Mesendoderm (in vitro differentiated cells): ENCODE measurements at regions not wholly inside any gene's neighbourhood (a gene's known extent, or its start where the extent isn't known, plus 50 kb on each side); places are given as distances from the start of the nearest gene placed in this dataset.
A peak's percentile ranks its signal among the peaks of the same experiment; 100 is the strongest.

Source experiments
- DNase-seq: peaks from one replicate; pipeline ENCODE4 v3.0.0; 2013
- H2AK5ac ChIP-seq: 2 replicates; pipeline ENCODE4 v1.6.1; 2013; ENCODE audit warnings: low read length, inconsistent platforms
- H2BK120ac ChIP-seq: 2 replicates; pipeline ENCODE4 v1.6.1; 2013; ENCODE audit warnings: low read depth, mild to moderate bottlenecking, low read length, moderate library complexity, mixed read lengths
- H2BK15ac ChIP-seq: replicated peaks from 2 replicates; pipeline ENCODE4 v1.6.1; 2013; ENCODE audit warnings: low read depth, mild to moderate bottlenecking, moderate library complexity
- H2BK5ac ChIP-seq: 2 replicates; pipeline ENCODE4 v1.6.1; 2013; ENCODE audit warnings: low read length, inconsistent platforms
- H3K18ac ChIP-seq: 2 replicates; pipeline ENCODE4 v1.6.1; 2013; ENCODE audit warnings: mild to moderate bottlenecking, low read length, mixed read lengths
- H3K23ac ChIP-seq: one replicate; pipeline ENCODE4 v1.6.1; 2013; ENCODE audit warnings: low read length
- H3K27ac ChIP-seq: 2 replicates; pipeline ENCODE4 v1.5.1; 2013; ENCODE audit warnings: low read depth, mild to moderate bottlenecking, inconsistent platforms, low read length, moderate library complexity
- H3K27me3 ChIP-seq: 2 replicates; pipeline ENCODE4 v1.6.1; 2013; ENCODE audit warnings: low read length, control low read depth, mild to moderate bottlenecking, inconsistent platforms; ENCODE audit not compliant: insufficient read depth, poor library complexity
- H3K36me3 ChIP-seq: 2 replicates; pipeline ENCODE4 v1.6.1; 2013; ENCODE audit warnings: low read length, inconsistent platforms; ENCODE audit not compliant: control insufficient read depth, insufficient read depth
- H3K4ac ChIP-seq: one replicate; pipeline ENCODE4 v1.6.1; 2013; ENCODE audit warnings: low read depth, mild to moderate bottlenecking, low read length, moderate library complexity
- H3K4me1 ChIP-seq: 2 replicates; pipeline ENCODE4 v1.6.1; 2013; ENCODE audit warnings: low read depth, low read length, inconsistent platforms; ENCODE audit not compliant: control insufficient read depth
- H3K4me2 ChIP-seq: 2 replicates; pipeline ENCODE4 v1.6.1; 2013; ENCODE audit warnings: low read length
- H3K4me3 ChIP-seq: 2 replicates; pipeline ENCODE4 v1.5.1; 2013; ENCODE audit warnings: mild to moderate bottlenecking, low read length
- H3K56ac ChIP-seq: one replicate; pipeline ENCODE4 v1.6.1; 2013; ENCODE audit warnings: low read length
- H3K79me1 ChIP-seq: 2 replicates; pipeline ENCODE4 v1.6.1; 2013; ENCODE audit warnings: low read length, inconsistent platforms
- H3K79me2 ChIP-seq: 2 replicates; pipeline ENCODE4 v1.6.1; 2013; ENCODE audit warnings: mild to moderate bottlenecking, low read length; ENCODE audit not compliant: control insufficient read depth, insufficient read depth
- H3K9ac ChIP-seq: 2 replicates; pipeline ENCODE4 v1.6.1; 2013; ENCODE audit warnings: low read length, inconsistent platforms
- H4K5ac ChIP-seq: one replicate; pipeline ENCODE4 v1.6.1; 2013; ENCODE audit warnings: low read length
- H4K8ac ChIP-seq: one replicate; pipeline ENCODE4 v1.6.1; 2013; ENCODE audit warnings: low read depth, mild to moderate bottlenecking, control low read depth, low read length, moderate library complexity
- WGBS: extraction: QIAGEN DNeasy Blood & Tissue Kit; methylation state at CpG from one replicate; pipeline ENCODE4 v1.1.7; 2013; ENCODE audit warnings: low lambda C conversion rate, missing lambda C conversion rate; ENCODE audit not compliant: insufficient coverage; ENCODE audit errors: extremely low coverage; 5-methylcytosine and 5-hydroxymethylcytosine counted together

DNA sequence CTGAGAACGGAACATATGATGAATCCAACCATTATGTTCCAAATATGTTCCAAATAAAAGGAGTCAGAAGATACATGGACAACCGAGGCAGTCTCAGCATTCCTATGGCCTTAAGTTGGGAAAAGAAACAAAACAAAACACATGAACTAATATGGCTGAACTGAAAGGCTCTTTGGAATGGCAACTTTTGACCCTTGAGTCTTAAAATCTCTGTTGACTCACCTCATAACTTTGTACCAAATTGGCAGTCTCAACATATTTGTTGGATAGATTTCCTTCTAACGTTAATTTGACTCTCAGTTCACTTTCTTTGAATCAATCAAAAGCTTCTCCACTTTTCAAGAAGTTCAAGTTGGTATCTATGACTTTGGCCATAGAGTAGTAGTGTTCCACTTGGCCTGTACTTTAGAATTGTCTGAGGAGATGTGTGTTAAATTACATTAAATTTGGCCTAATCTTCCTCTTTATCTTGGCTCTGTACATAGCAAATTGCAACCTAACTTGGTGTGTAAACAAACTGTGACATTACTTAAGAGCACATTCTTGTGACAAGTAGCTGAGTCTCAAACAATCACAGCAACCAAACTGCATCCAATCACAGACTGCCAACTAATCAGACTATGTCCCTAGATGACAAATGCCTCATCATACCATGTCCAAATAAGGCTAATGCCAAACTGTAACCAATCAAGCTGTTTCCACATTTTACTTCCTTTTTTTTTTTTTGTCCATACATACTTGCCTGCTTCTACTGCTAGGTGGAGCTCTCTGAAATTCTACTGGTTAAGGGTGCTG lies 208.8 kb downstream of the BMP2 start:
- H3K56ac ChIP-seq = no peak overlapping the region
- H3K27me3 ChIP-seq = no peaks in the 10 kb centered on the region
- no peak overlapping the region for H3K27ac ChIP-seq
- H3K4me2 ChIP-seq = no peak overlapping the region
- no peak overlapping the region for H3K4me3 ChIP-seq
- no peaks in the 10 kb centered on the region for H3K79me2 ChIP-seq
- H2AK5ac ChIP-seq = no peak overlapping the region
- no peak overlapping the region for H3K9ac ChIP-seq
- no peak overlapping the region for H3K23ac ChIP-seq
- H2BK15ac ChIP-seq = no peak overlapping the region
- WGBS = no CpG with 5 or more reads among the region's 3 CpGs
- H4K8ac ChIP-seq = no peak overlapping the region
- H3K4ac ChIP-seq = no peak overlapping the region
- H3K36me3 ChIP-seq = no peaks in the 10 kb centered on the region
- no peak overlapping the region for H2BK120ac ChIP-seq
- peak; percentile 25 for DNase-seq
- H2BK5ac ChIP-seq = no peak overlapping the region
- no peaks in the 10 kb centered on the region for H3K79me1 ChIP-seq
- no peak overlapping the region for H4K5ac ChIP-seq
- H3K4me1 ChIP-seq = no peaks in the 10 kb centered on the region
- H3K18ac ChIP-seq = no peak overlapping the region

DNA sequence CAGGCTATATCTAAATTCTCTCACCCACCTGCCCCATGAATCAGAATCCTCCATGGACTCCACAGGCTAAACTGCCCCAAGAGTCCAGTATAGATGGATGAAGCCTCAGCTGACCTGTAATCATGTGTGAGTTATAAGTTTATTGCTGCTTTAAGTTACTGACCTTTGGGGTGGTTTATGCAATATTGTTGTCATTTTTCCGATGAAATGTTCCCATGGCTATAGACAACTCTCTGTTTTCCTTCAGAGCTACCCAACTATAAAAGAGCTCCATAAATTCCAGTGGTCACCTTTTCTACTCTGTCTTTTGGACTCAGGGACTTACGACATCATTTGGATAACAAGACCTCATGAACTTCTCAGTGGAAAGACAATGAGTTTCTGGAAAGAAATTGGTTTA lies 212.1 kb downstream of the BMP2 start:
- no peak for DNase-seq

DNA sequence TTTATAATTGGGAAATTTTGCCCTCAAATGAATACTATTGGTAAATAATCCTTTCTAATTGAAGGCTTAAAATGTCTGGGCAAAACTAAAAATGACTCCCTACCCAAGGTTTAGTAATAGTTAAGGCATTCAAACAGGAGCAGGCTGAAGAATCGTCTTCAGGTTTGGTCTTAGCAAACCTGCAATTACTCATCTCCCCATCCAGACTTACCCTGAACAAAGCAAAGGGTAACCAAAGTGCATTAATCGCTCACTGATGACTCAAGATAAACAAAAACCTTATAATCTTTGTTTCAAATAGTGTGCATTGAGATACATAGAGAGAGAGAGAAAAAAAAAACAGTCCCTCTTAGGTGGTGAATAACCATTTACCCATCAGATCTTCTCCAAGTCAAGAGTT lies 225.5 kb downstream of the BMP2 start:
- no peak overlapping the region for H4K5ac ChIP-seq
- no CpG with 5 or more reads among the region's 2 CpGs for WGBS
- no peak overlapping the region for H3K27ac ChIP-seq
- H3K79me2 ChIP-seq = no peaks in the 10 kb centered on the region
- no peak overlapping the region for H2BK120ac ChIP-seq
- H3K27me3 ChIP-seq = no peaks in the 10 kb centered on the region
- DNase-seq = no peak
- H3K23ac ChIP-seq = no peak overlapping the region
- no peak overlapping the region for H2BK5ac ChIP-seq
- no peak overlapping the region for H3K56ac ChIP-seq
- H3K9ac ChIP-seq = no peak overlapping the region
- H3K4me1 ChIP-seq = no peaks in the 10 kb centered on the region
- no peak overlapping the region for H2BK15ac ChIP-seq
- H3K36me3 ChIP-seq = no peaks in the 10 kb centered on the region
- H4K8ac ChIP-seq = no peak overlapping the region
- no peak overlapping the region for H3K18ac ChIP-seq
- no peak overlapping the region for H3K4ac ChIP-seq
- H3K4me3 ChIP-seq = no peak overlapping the region
- no peak overlapping the region for H2AK5ac ChIP-seq
- no peak overlapping the region for H3K4me2 ChIP-seq
- H3K79me1 ChIP-seq = no peaks in the 10 kb centered on the region

More for the DNA sequence above, 212.1 kb downstream of the BMP2 start:
- Histone ChIP-seq H4K8ac (no peak overlapping the region), H2BK15ac (no peak overlapping the region), H2BK120ac (no peak overlapping the region), H3K23ac (no peak overlapping the region), H3K4me3 (no peak overlapping the region), H3K4me1 (no peaks in the 10 kb centered on the region), H3K27me3 (no peaks in the 10 kb centered on the region), H3K4ac (no peak overlapping the region), H3K9ac (no peak overlapping the region), H3K18ac (no peak overlapping the region), H3K56ac (no peak overlapping the region), H3K79me1 (no peaks in the 10 kb centered on the region), H3K36me3 (no peaks in the 10 kb centered on the region), H4K5ac (no peak overlapping the region), H2BK5ac (no peak overlapping the region), H3K79me2 (no peaks in the 10 kb centered on the region), H3K27ac (no peak overlapping the region), H2AK5ac (no peak overlapping the region), H3K4me2 (no peak overlapping the region)
- no CpG with 5 or more reads among the region's 2 CpGs for WGBS

GRCh38 chr20:6993511-6993910 lies 226.0 kb downstream of the BMP2 start:
- Histone ChIP-seq H3K79me1 (no peaks in the 10 kb centered on the region), H3K4me1 (no peaks in the 10 kb centered on the region), H3K23ac (no peak overlapping the region), H3K27me3 (no peaks in the 10 kb centered on the region), H3K36me3 (no peaks in the 10 kb centered on the region), H3K4me3 (no peak overlapping the region), H4K5ac (no peak overlapping the region), H2AK5ac (no peak overlapping the region), H3K79me2 (no peaks in the 10 kb centered on the region), H3K56ac (no peak overlapping the region), H2BK120ac (no peak overlapping the region), H3K9ac (no peak overlapping the region), H3K4ac (no peak overlapping the region), H3K4me2 (no peak overlapping the region), H2BK5ac (no peak overlapping the region), H3K18ac (no peak overlapping the region), H3K27ac (no peak overlapping the region), H2BK15ac (no peak overlapping the region), H4K8ac (no peak overlapping the region)
- no CpG with 5 or more reads among the region's 7 CpGs for WGBS
- DNase-seq = no peak

- Histone ChIP-seq H3K36me3 (no peaks in the 10 kb centered on the region), H4K5ac (no peak overlapping the region), H3K4me3 (no peak overlapping the region), H3K56ac (no peak overlapping the region), H3K79me1 (no peaks in the 10 kb centered on the region), H3K79me2 (no peaks in the 10 kb centered on the region), H3K9ac (no peak overlapping the region), H2BK15ac (no peak overlapping the region), H2BK120ac (no peak overlapping the region), H2BK5ac (no peak overlapping the region), H3K4me2 (no peak overlapping the region), H3K18ac (no peak overlapping the region), H4K8ac (no peak overlapping the region), H3K23ac (no peak overlapping the region), H3K27ac (no peak overlapping the region), H3K4me1 (no peaks in the 10 kb centered on the region), H3K27me3 (no peaks in the 10 kb centered on the region), H2AK5ac (no peak overlapping the region), H3K4ac (no peak overlapping the region)
- DNase-seq = no peak
- no CpG with 5 or more reads among the region's 3 CpGs for WGBS
Measured at GRCh38 chr20:6994452-6994851, 227.0 kb downstream of the BMP2 start.

DNA sequence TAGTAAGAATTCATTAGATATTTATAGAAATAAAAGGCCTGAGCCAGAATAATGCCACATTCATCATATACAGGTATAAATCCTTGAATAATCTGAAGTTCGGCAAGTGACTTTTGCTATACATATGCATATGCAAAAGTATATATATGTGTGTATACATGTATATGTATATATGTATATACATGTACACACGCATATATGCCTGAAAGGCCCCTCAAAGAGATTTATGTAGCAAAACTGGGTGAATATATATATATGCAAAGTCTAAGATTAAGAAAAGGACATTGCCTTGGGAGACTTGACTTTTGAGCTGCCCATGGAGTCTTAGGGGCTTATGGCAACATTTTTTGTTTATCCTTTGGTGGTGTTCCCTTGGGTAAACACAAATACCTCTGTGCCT lies 231.4 kb downstream of the BMP2 start:
- no peaks in the 10 kb centered on the region for H3K4me1 ChIP-seq

More for the DNA sequence above, 231.4 kb downstream of the BMP2 start:
- H2BK15ac ChIP-seq = no peak overlapping the region
- no peak overlapping the region for H3K9ac ChIP-seq
- H3K23ac ChIP-seq = no peak overlapping the region
- H3K79me1 ChIP-seq = no peaks in the 10 kb centered on the region
- H3K18ac ChIP-seq = no peak overlapping the region
- H2BK5ac ChIP-seq = no peak overlapping the region
- H4K8ac ChIP-seq = no peak overlapping the region
- DNase-seq = no peak
- no peaks in the 10 kb centered on the region for H3K27me3 ChIP-seq
- no peaks in the 10 kb centered on the region for H3K79me2 ChIP-seq
- H3K4me3 ChIP-seq = no peak overlapping the region
- no peak overlapping the region for H3K27ac ChIP-seq
- no peak overlapping the region for H3K4me2 ChIP-seq
- no CpG with 5 or more reads among the region's 2 CpGs for WGBS
- no peaks in the 10 kb centered on the region for H3K36me3 ChIP-seq
- H4K5ac ChIP-seq = no peak overlapping the region
- no peak overlapping the region for H3K56ac ChIP-seq
- no peak overlapping the region for H2AK5ac ChIP-seq
- no peak overlapping the region for H3K4ac ChIP-seq
- no peak overlapping the region for H2BK120ac ChIP-seq
